Sigmoid colon (tissue), 6 donors: ENCODE measurements at regions not wholly inside any gene's neighbourhood (a gene's known extent, or its start where the extent isn't known, plus 50 kb on each side); places are given as distances from the start of the nearest gene placed in this dataset.

ENCODE experiments used
- DNase-seq: peaks from one replicate; pipeline ENCODE4 v3.0.0-alpha.2; 2019
- H3K27ac ChIP-seq, 4 donors: fragments of 200-600 bp; sonication (generic); one replicate each; pipeline ENCODE4 v1.5.1; 2016 to 2019; ENCODE audit warnings: mild to moderate bottlenecking in 1 of 4
- H3K27me3 ChIP-seq, 3 donors: fragments of 200-600 bp; sonication (generic); one replicate each; pipeline ENCODE4 v1.5.1; 2019; ENCODE audit warnings: mild to moderate bottlenecking in 1 of 3
- H3K36me3 ChIP-seq, 4 donors: fragments of 200-600 bp; sonication (generic); one replicate each; pipeline ENCODE4 v1.5.1; 2016 to 2019
- H3K4me1 ChIP-seq, 4 donors: fragments of 200-600 bp; sonication (generic); one replicate each; pipeline ENCODE4 v1.5.1; 2017 to 2019
- H3K4me3 ChIP-seq, 4 donors: fragments of 200-600 bp; sonication (generic); one replicate each; pipeline ENCODE4 v1.5.1; 2017 to 2019; ENCODE audit warnings: mild to moderate bottlenecking in 2 of 4, moderate library complexity in 1 of 4
- H3K9me3 ChIP-seq, 4 donors: fragments of 200-600 bp in 3 of 4; sonication (generic) in 3 of 4; one replicate each; pipeline versions ENCODE4 v1.5.1 to v1.6.1; 2013 to 2019
- CTCF ChIP-seq, 4 experiments: fragments of 450-650 bp in 3 of 4; fragments of 200-600 bp in 1 of 4; IDR thresholded peaks; one replicate each; pipeline ENCODE4 v1.5.1; 2016 to 2019; ENCODE audit warnings: antibody characterized with exemption in 4 of 4, mild to moderate bottlenecking in 3 of 4, moderate library complexity in 2 of 4
- EP300 ChIP-seq, 4 donors: sonication (generic); formaldehyde crosslinking; IDR thresholded peaks; one replicate each; pipeline ENCODE4 v1.6.1; 2017; ENCODE audit warnings: antibody characterized with exemption in 4 of 4
- POLR2A ChIP-seq, 2 donors: fragments of 450-650 bp; IDR thresholded peaks; one replicate each; pipeline ENCODE4 v1.6.1; 2016; ENCODE audit warnings: antibody characterized with exemption in 2 of 2, mild to moderate bottlenecking in 2 of 2, moderate library complexity in 2 of 2
- POLR2AphosphoS5 ChIP-seq, 4 donors: sonication (generic); formaldehyde crosslinking; IDR thresholded peaks; one replicate each; pipeline ENCODE4 v1.6.1; 2017; ENCODE audit warnings: antibody characterized with exemption in 4 of 4
- WGBS, 2 donors: extraction: QIAGEN DNeasy Blood & Tissue Kit; methylation state at CpG; one replicate each; pipeline ENCODE4 v1.1.7; 2013; 5-methylcytosine and 5-hydroxymethylcytosine counted together
- intact Hi-C: fragments of 100-400 bp; cut with DNase I; formaldehyde crosslinking; loops from one replicate; pipeline ENCODE4 v1.15.1; 2023
- donor health status: healthy with polysubstance abuse.
- donor health status: healthy.

DNA sequence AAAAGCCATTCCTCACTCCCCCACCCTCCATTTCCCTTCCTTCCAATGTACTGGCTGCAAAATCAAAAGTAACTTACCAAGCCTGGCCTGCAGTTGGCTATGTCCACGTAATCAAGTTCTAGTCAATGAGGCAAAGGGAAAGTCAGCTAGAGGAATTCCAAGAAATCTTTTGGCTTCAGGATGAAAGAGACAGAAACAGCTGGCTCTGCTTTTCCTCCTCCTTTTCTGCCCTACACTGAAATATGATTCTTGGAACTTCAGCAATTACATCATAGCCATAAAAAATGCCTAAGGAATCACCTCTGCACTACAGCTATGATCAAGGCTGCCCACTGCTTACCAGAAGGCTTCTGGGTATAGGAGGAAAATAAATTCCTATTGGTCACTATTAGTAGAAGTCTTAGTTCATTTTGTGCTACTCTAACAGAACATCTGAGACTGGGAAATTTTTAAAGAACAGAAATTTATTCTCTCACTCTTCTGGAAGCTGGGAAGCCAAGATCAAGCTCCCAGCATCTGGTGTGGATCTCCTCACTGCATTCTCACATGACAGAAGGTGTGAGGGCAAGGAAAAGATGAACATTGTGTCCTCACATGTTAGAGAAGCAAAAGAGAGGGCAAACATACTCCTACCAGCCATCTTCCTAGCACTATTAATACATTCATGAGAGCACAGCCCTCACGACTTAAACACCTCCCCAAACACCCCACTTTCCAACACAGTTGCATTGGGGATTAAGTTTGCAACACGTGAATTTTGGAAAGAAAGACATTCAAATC is 219.9 kb downstream of the TMX3 start:
- peaks cover 0 to 17% (median 6%) of the 10 kb centered on the region in 4 donors for H3K4me1 ChIP-seq
- TF ChIP-seq CTCF (IDR thresholded peaks at IDR 0.05) (no peak), EP300 (IDR thresholded peaks at IDR 0.05) (peak in 3 of 4 donors; percentile 25 to 79 (median 46)), POLR2AphosphoS5 (IDR thresholded peaks at IDR 0.05) (peak in 3 of 4 donors; percentile 79 to 83 (median 80)), POLR2A (IDR thresholded peaks at IDR 0.05) (no peak)
- WGBS, 2 donors = 50 to 62% methylated on average over 3 of the region's 3 CpGs
- H3K36me3 ChIP-seq = no peaks in the 10 kb centered on the region
- H3K9me3 ChIP-seq = no peaks in the 10 kb centered on the region
- DNase-seq = no peak
- intact Hi-C loops = no loop called here
- H3K27me3 ChIP-seq = no peaks in the 10 kb centered on the region
- H3K27ac ChIP-seq = peak overlapping the region; percentile 31 to 76 (median 60)
- H3K4me3 ChIP-seq = no peak overlapping the region

GRCh38 chr18:68489013-68489792 is 225.7 kb downstream of the TMX3 start:
- intact Hi-C loops = no loop called here
- Histone ChIP-seq H3K27me3 (no peaks in the 10 kb centered on the region), H3K4me3 (no peak overlapping the region), H3K27ac (no peak overlapping the region), H3K9me3 (no peaks in the 10 kb centered on the region), H3K4me1 (peaks cover 0 to 3% (median 0%) of the 10 kb centered on the region in 4 donors), H3K36me3 (no peaks in the 10 kb centered on the region)
- DNase-seq = no peak
- WGBS, 2 donors = 27 to 36% methylated on average over 6 of the region's 6 CpGs
- TF ChIP-seq EP300 (IDR thresholded peaks at IDR 0.05) (no peak), POLR2A (IDR thresholded peaks at IDR 0.05) (no peak), POLR2AphosphoS5 (IDR thresholded peaks at IDR 0.05) (no peak), CTCF (IDR thresholded peaks at IDR 0.05) (no peak)

DNA sequence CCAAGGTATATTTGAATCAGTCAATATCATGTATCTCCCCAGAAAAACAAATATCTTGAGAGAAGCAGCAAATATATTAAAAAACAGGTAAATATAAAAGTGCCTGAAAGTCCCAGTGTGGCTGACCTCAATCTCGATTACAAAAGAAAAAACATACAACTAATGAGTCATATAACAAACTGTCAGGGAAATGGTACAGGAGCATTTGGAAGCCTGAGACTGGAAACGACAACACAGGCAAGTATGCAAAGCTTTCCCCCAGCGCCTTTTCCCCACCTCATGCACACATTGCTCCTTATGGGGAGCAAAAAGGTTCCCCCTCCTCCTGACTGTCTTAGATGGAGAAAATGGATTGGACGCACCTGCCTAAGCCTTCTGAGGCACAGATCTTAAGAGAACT is 230.7 kb downstream of the TMX3 start:
- intact Hi-C loops = no loop called here

DNA sequence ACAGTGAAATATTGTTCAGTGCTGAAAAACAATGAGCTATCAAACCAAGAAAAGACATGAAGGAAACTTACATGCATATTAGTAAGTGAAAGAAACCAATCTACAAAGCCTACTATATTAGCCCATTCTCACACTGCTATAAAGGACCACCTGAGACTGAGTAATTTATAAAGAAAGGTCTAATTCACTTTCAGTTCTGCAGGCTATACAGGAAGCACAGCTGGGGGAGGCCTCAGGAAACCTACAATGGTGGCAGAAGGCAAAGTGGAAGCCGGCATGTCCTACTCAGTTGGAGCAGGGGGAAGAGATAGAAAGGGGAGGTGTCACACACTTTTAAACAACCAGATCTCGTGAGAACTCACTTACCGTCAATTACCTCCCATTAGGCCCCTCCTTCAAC is 232.1 kb downstream of the TMX3 start:
- H3K36me3 ChIP-seq = no peaks in the 10 kb centered on the region
- intact Hi-C loops = no loop called here
- no peaks in the 10 kb centered on the region for H3K9me3 ChIP-seq
- H3K4me3 ChIP-seq = no peak overlapping the region
- H3K27me3 ChIP-seq = no peaks in the 10 kb centered on the region
- H3K27ac ChIP-seq = no peak overlapping the region
- TF ChIP-seq POLR2A (IDR thresholded peaks at IDR 0.05) (no peak), EP300 (IDR thresholded peaks at IDR 0.05) (no peak), POLR2AphosphoS5 (IDR thresholded peaks at IDR 0.05) (no peak), CTCF (IDR thresholded peaks at IDR 0.05) (no peak)
- H3K4me1 ChIP-seq = no peaks in the 10 kb centered on the region
- DNase-seq = no peak
- 82 to 88% methylated on average over 3 of the region's 3 CpGs for WGBS, 2 donors

More for the DNA sequence above, 230.7 kb downstream of the TMX3 start:
- DNase-seq = no peak
- no peaks in the 10 kb centered on the region for H3K4me1 ChIP-seq
- no peak overlapping the region for H3K27ac ChIP-seq
- TF ChIP-seq POLR2AphosphoS5 (IDR thresholded peaks at IDR 0.05) = no peak
- TF ChIP-seq CTCF (IDR thresholded peaks at IDR 0.05) = no peak
- no peak for TF ChIP-seq EP300 (IDR thresholded peaks at IDR 0.05)
- no peak for TF ChIP-seq POLR2A (IDR thresholded peaks at IDR 0.05)
- H3K4me3 ChIP-seq = no peak overlapping the region
- 79 to 90% methylated on average over 4 of the region's 4 CpGs for WGBS, 2 donors
- no peaks in the 10 kb centered on the region for H3K9me3 ChIP-seq
- H3K36me3 ChIP-seq = no peaks in the 10 kb centered on the region
- H3K27me3 ChIP-seq = no peaks in the 10 kb centered on the region
